ENCODE measurements at regions not wholly inside any gene's neighbourhood (a gene's known extent, or its start where the extent isn't known, plus 50 kb on each side); places are given as distances from the start of the nearest gene placed in this dataset.

DNA sequence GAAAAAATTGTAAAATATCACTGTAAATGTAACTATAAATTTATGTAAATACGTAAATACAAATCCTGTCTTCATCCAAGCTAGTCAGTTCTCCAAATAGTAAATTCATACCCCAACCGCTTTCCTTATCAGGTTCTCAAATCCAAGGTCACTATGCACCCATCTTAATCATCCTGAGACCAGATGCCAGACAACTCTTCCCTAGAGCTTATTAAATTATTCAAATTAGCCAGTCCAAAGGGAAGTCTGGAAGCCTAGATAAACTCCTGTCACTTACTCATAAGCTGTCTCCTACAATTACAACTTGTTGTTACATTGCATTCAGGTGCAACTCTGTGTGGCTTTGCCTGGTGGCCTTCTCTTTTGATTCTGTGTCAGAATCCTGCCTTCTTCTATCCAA is 836.1 kb upstream of the PCDH20 start:
- Histone ChIP-seq H3K27ac (no peak overlapping the region), H3K9me3 (no peaks in the 10 kb centered on the region), H3K27me3 (no peaks in the 10 kb centered on the region), H3K4me1 (no peaks in the 10 kb centered on the region), H3K36me3 (no peaks in the 10 kb centered on the region), H3K4me3 (no peak overlapping the region)
- WGBS: 91% methylated on average over 2 of the region's 2 CpGs
- no peak for DNase-seq (ENCODE audit: low spot score in 2 of 2)
- no peak for TF ChIP-seq EP300 (IDR thresholded peaks at IDR 0.05)
- no peak for TF ChIP-seq POLR2A (IDR thresholded peaks at IDR 0.05)
- no peak for TF ChIP-seq POLR2AphosphoS5 (IDR thresholded peaks at IDR 0.05)
- TF ChIP-seq, protein P1, sequence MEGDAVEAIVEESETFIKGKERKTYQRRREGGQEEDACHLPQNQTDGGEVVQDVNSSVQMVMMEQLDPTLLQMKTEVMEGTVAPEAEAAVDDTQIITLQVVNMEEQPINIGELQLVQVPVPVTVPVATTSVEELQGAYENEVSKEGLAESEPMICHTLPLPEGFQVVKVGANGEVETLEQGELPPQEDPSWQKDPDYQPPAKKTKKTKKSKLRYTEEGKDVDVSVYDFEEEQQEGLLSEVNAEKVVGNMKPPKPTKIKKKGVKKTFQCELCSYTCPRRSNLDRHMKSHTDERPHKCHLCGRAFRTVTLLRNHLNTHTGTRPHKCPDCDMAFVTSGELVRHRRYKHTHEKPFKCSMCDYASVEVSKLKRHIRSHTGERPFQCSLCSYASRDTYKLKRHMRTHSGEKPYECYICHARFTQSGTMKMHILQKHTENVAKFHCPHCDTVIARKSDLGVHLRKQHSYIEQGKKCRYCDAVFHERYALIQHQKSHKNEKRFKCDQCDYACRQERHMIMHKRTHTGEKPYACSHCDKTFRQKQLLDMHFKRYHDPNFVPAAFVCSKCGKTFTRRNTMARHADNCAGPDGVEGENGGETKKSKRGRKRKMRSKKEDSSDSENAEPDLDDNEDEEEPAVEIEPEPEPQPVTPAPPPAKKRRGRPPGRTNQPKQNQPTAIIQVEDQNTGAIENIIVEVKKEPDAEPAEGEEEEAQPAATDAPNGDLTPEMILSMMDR (IDR thresholded peaks at IDR 0.05): no peak

DNA sequence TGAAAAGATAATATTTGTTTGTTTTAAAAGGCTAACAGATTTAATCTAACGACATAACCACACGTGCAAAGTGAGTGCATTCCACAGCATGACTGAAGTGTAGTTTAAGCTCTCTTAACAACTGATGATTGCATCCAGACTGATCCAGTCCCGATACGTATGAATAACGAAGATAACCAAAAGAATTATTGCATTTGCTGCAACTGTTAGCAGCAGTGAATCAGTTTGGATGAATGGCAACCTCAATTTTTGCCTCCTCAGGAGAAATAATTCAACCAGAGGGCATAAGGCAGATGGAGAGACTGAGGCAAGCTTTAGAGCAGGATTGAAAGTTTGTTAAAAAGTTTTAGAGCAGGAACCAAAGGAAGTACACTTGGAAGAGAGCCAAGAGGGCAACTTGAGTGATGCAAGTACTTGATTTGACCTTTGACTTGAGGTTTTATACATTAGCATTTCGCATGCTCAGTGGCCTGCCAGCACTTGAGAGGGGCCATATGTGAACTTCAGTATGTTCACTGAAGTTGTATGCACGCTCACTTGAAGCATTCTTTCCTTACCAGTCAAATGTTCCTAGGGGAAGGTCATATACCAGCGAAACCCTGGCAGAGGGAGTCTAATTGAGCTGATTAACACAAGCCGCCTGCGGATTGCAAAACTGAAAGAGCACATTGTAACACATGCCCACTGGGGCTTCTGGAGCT is 835.0 kb upstream of the PCDH20 start:
- no peak for TF ChIP-seq POLR2A (IDR thresholded peaks at IDR 0.05)
- no peak for TF ChIP-seq EP300 (IDR thresholded peaks at IDR 0.05)
- TF ChIP-seq, protein P1 (IDR thresholded peaks at IDR 0.05): no peak
- TF ChIP-seq POLR2AphosphoS5 (IDR thresholded peaks at IDR 0.05): no peak
- 60% methylated on average over 10 of the region's 10 CpGs for WGBS
- Histone ChIP-seq H3K27me3 (no peaks in the 10 kb centered on the region), H3K36me3 (no peaks in the 10 kb centered on the region), H3K4me1 (no peaks in the 10 kb centered on the region), H3K9me3 (no peaks in the 10 kb centered on the region), H3K27ac (no peak overlapping the region), H3K4me3 (no peak overlapping the region)
- no peak for DNase-seq (ENCODE audit: low spot score in 2 of 2)

DNA sequence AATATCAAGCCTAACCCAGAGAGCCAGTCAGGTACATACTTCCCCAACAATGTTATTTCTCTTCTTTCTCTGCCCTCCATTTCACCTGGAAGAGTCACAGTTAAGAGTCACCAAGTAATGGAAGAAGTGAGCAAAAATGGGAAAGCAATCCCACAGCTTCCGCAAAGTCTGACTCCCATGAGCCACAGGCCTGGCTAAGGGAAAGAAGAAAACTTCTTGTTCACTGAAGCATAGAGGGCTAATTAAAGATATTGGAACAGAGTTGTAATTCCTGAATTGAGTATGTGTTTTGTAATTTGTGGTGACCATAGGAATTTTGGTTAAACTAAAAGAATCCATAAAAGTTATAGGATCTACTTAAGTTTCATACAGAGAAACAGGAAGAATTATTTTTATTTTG is 830.9 kb upstream of the PCDH20 start:
- TF ChIP-seq, protein P1 (IDR thresholded peaks at IDR 0.05): no peak
- TF ChIP-seq EP300 (IDR thresholded peaks at IDR 0.05) (no peak), POLR2A (IDR thresholded peaks at IDR 0.05) (no peak), POLR2AphosphoS5 (IDR thresholded peaks at IDR 0.05) (no peak)
- WGBS: 71% methylated on average over 1 of the region's 1 CpG
- Histone ChIP-seq H3K4me3 (no peak overlapping the region), H3K4me1 (no peaks in the 10 kb centered on the region), H3K36me3 (no peaks in the 10 kb centered on the region), H3K27me3 (no peaks in the 10 kb centered on the region), H3K27ac (no peak overlapping the region), H3K9me3 (no peaks in the 10 kb centered on the region)
- DNase-seq (ENCODE audit: low spot score in 2 of 2): no peak

DNA sequence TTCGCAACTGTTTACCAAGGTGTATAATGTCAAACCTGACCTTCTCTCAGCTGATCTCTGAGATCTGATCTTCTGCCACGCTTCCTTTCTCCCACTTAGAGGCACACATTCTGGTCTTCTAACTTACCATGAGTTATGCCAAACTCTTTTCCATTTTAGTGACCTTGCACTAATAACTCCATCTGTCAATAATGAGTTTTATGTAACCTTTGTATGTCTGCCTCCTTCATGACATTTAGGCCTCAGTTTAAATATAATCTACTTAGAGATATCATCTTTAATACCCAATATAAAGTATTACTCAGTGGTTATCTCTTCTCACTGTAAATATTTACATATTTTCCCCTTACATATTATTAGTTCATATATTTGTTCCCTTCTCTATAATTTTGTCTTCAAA is 827.5 kb upstream of the PCDH20 start:
- DNase-seq (ENCODE audit: low spot score in 2 of 2): no peak
- H3K36me3 ChIP-seq: no peaks in the 10 kb centered on the region
- H3K4me1 ChIP-seq: no peaks in the 10 kb centered on the region
- 88% methylated on average over 2 of the region's 2 CpGs for WGBS
- TF ChIP-seq POLR2A (IDR thresholded peaks at IDR 0.05) (no peak), POLR2AphosphoS5 (IDR thresholded peaks at IDR 0.05) (no peak), EP300 (IDR thresholded peaks at IDR 0.05) (no peak)
- TF ChIP-seq, protein P1 (IDR thresholded peaks at IDR 0.05): no peak
- H3K9me3 ChIP-seq: no peaks in the 10 kb centered on the region
- H3K4me3 ChIP-seq: no peak overlapping the region
- no peaks in the 10 kb centered on the region for H3K27me3 ChIP-seq
- H3K27ac ChIP-seq: no peak overlapping the region

DNA sequence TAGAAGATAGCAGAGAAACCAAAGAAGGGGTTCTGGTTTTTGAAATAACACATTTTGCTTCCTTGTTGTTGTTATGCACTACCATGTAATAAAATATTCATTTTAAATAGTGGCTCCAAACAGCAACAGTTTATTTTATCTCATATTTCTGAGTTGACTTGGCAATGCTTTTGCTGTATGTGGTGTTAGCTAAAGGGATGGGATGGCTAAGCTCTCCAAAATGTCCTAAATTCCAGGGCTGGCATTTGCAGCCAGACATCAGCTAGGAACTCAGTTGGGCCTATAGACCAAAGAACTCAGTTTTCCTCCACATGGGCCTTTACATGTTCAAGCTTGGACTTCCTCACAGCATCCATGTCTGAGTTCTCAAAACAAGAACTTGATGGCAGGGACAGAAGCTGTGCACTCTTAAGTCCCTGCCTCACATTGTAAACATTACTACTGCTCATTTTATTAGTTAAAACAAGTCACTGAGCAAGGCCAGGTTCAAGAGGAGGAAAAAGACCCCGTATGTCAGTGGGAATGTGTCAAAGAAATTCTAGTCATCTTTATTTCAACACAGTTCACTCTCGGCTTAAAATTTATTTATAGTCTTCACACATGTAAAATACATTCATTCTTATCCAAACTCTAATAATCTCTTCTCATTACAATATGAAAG is 819.3 kb upstream of the PCDH20 start:
- Histone ChIP-seq H3K27ac (no peak overlapping the region), H3K27me3 (no peaks in the 10 kb centered on the region), H3K9me3 (no peaks in the 10 kb centered on the region), H3K36me3 (no peaks in the 10 kb centered on the region), H3K4me3 (no peak overlapping the region), H3K4me1 (no peaks in the 10 kb centered on the region)
- TF ChIP-seq, protein P1 (IDR thresholded peaks at IDR 0.05): no peak
- TF ChIP-seq POLR2A (IDR thresholded peaks at IDR 0.05): no peak
- no peak for TF ChIP-seq EP300 (IDR thresholded peaks at IDR 0.05)
- TF ChIP-seq POLR2AphosphoS5 (IDR thresholded peaks at IDR 0.05): no peak
- no peak for DNase-seq (ENCODE audit: low spot score in 2 of 2)
- WGBS: 43% methylated on average over 2 of the region's 2 CpGs

All from suprapubic skin (tissue), 4 donors.